ENCODE measurements at regions not wholly inside any gene's neighbourhood (a gene's known extent, or its start where the extent isn't known, plus 50 kb on each side); places are given as distances from the start of the nearest gene placed in this dataset.

GRCh38 chr3:87350367-87351199 lies 74.2 kb upstream of the POU1F1 start:
- TF ChIP-seq CTCF (IDR thresholded peaks at IDR 0.05) = peak; percentile 58 to 93 (median 60)
- no peak for TF ChIP-seq POLR2A (IDR thresholded peaks at IDR 0.05)
